ENCODE measurements at regions not wholly inside any gene's neighbourhood (a gene's known extent, or its start where the extent isn't known, plus 50 kb on each side); places are given as distances from the start of the nearest gene placed in this dataset.
"Not testable (repeated sequence)": the region's sequence is repeated elsewhere in the genome, so short reads cannot be mapped to it uniquely, and the experiment has no call there.

GRCh38 chr5:62238584-62238983 lies 67.4 kb upstream of the KIF2A start:
- not testable (repeated sequence) for DNase-seq

GRCh38 chr5:62240494-62240893 lies 65.5 kb upstream of the KIF2A start:
- DNase-seq, result not testable (repeated sequence)

GRCh38 chr5:62242000-62242399 lies 64.0 kb upstream of the KIF2A start:
- DNase-seq, result not testable (repeated sequence)

GRCh38 chr5:62243046-62243445 lies 63.0 kb upstream of the KIF2A start:
- not testable (repeated sequence) for DNase-seq

GRCh38 chr5:62248192-62248591 lies 57.8 kb upstream of the KIF2A start:
- DNase-seq, result not testable (repeated sequence)

- not testable (repeated sequence) for DNase-seq
These were observed 55.9 kb upstream of the KIF2A start for GRCh38 chr5:62250085-62250484.

DNA sequence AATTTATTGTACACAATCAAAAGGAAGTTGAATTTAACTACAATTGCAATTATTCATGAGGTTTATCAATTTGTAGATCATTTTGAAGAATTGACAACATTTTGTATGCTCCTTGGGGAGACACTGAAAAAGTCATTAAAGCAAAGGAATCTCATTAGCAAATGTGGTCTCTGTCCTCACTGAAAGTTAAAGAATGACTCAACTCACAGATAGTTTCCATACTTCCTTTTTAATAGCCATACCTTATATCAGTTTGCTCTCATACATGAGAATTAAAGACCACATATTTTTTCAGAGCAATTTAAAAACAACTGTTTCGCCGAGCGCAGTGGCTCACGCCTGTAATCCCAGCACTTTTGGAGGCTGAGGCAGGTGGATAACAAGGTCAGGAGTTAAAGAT lies 55.1 kb upstream of the KIF2A start:
- DNase-seq, result not testable (repeated sequence)

GRCh38 chr5:62252519-62252918 lies 53.5 kb upstream of the KIF2A start:
- DNase-seq, result not testable (repeated sequence)

GRCh38 chr5:62255551-62255950 lies 50.5 kb upstream of the KIF2A start:
- DNase-seq, result not testable (repeated sequence)

DNA sequence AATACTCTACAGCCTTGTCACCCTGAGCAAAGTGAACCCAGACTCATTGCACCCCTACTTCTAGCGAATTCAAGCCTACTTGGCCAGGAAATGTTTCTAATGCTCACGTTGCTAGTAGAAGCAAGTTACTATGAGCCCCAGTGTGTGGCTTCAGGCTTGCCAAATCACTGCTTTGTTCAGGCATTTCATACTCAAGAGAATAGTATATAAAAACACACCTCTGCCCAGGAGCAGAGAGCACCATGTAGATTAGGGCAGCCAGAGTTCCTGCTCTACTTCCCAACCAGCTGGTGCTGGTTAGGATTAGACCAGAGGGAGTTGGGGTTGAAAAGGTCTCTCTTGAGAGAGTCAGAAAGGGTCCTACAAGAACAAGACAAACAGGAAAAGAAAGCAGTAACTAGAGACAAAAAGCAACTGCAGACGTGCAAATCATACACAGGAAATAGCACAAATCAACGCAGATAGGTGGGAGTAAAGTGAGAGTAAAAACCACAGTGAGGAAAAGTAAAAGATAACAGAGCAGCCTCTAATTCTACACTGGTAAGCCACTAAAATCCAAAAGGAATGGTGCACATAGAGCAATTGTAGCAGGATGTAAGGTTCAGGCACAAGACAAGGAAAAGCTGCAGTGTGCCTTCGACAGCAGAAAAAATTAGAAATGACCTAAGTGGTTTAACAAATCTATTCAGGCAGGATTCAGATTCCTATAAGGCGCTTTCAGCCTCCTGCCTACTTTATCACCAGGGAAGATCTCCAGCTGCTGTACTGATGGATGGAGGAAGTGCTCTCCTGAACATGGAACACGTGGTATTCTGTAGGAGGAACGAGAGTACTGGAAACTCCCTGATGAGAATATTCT lies 49.6 kb upstream of the KIF2A start:
- DNase-seq, result no peak

Data from hematopoietic multipotent progenitor cell treated with erythropoietin and hydrocortisone succinate and interleukin-3 and kit ligand, for 4 days (in vitro differentiated cells).